Lower leg skin (tissue), 3 donors: ENCODE measurements at regions not wholly inside any gene's neighbourhood (a gene's known extent, or its start where the extent isn't known, plus 50 kb on each side); places are given as distances from the start of the nearest gene placed in this dataset.

Experiments used
- POLR2A ChIP-seq, 2 donors: fragments of 450-650 bp; IDR thresholded peaks; one replicate each; pipeline ENCODE4 v1.6.1; 2016 to 2017; ENCODE audit warnings: antibody characterized with exemption in 2 of 2, mild to moderate bottlenecking in 1 of 2, moderate library complexity in 1 of 2
- TF ChIP-seq, protein P1 (sequence below), 3 donors: fragments of 450-650 bp; IDR thresholded peaks; one replicate each; pipeline ENCODE4 v1.5.1; 2016; ENCODE audit warnings: antibody characterized with exemption in 3 of 3, mild to moderate bottlenecking in 3 of 3, moderate library complexity in 2 of 3

DNA sequence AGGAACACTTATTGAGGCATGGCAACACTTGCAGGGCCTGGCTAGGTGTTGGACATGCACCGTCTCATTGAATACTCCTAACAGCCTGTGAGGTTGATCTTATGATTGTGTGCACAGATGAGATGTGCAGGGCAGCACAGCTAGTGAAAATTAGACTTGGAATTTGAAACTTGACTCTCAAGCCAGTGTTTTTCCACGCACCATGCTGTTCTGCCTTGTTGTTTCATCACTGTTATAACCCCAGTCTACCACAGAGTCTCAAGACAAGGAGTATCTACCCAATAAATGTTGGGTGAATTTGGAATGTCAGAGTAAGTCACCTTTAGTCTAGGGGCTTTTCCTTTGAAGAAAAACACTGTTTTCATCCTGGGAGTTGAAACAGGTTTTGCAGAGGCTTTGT, 55.8 kb upstream of the LRIG3 start:
- TF ChIP-seq, protein P1, sequence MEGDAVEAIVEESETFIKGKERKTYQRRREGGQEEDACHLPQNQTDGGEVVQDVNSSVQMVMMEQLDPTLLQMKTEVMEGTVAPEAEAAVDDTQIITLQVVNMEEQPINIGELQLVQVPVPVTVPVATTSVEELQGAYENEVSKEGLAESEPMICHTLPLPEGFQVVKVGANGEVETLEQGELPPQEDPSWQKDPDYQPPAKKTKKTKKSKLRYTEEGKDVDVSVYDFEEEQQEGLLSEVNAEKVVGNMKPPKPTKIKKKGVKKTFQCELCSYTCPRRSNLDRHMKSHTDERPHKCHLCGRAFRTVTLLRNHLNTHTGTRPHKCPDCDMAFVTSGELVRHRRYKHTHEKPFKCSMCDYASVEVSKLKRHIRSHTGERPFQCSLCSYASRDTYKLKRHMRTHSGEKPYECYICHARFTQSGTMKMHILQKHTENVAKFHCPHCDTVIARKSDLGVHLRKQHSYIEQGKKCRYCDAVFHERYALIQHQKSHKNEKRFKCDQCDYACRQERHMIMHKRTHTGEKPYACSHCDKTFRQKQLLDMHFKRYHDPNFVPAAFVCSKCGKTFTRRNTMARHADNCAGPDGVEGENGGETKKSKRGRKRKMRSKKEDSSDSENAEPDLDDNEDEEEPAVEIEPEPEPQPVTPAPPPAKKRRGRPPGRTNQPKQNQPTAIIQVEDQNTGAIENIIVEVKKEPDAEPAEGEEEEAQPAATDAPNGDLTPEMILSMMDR (IDR thresholded peaks at IDR 0.05), result no peak
- TF ChIP-seq POLR2A (IDR thresholded peaks at IDR 0.05), result no peak
